Trophoblast cell (in vitro differentiated cells and primary cell): ENCODE measurements at regions not wholly inside any gene's neighbourhood (a gene's known extent, or its start where the extent isn't known, plus 50 kb on each side); places are given as distances from the start of the nearest gene placed in this dataset.

ENCODE experiments used
- DNase-seq, 2 donors: peaks; one replicate each; pipeline ENCODE4 v3.0.0-alpha.2; 2016
- H2AFZ ChIP-seq: 2 replicates; pipeline ENCODE4 v1.6.1; 2013; ENCODE audit warnings: low read length, moderate library complexity, mild to moderate bottlenecking; ENCODE audit not compliant: insufficient read depth, poor library complexity
- H2AK5ac ChIP-seq: 2 replicates; pipeline ENCODE4 v1.6.1; 2013; ENCODE audit warnings: mild to moderate bottlenecking, low read length
- H2BK120ac ChIP-seq: 2 replicates; pipeline ENCODE4 v1.6.1; 2013; ENCODE audit warnings: low read length, mild to moderate bottlenecking, moderate library complexity; ENCODE audit not compliant: insufficient read depth, poor library complexity
- H2BK12ac ChIP-seq: 2 replicates; pipeline ENCODE4 v1.6.1; 2013; ENCODE audit warnings: mild to moderate bottlenecking, low read length, moderate library complexity
- H2BK5ac ChIP-seq: 2 replicates; pipeline ENCODE4 v1.6.1; 2013; ENCODE audit warnings: low read length, low read depth, moderate library complexity, mild to moderate bottlenecking; ENCODE audit not compliant: poor library complexity
- H3K14ac ChIP-seq: 2 replicates; pipeline ENCODE4 v1.6.1; 2013; ENCODE audit warnings: mild to moderate bottlenecking, low read length
- H3K18ac ChIP-seq: 2 replicates; pipeline ENCODE4 v1.6.1; 2013; ENCODE audit warnings: mild to moderate bottlenecking, low read length
- H3K23ac ChIP-seq: 2 replicates; pipeline ENCODE4 v1.6.1; 2013; ENCODE audit warnings: low read length
- H3K27ac ChIP-seq: 2 replicates; pipeline ENCODE4 v1.5.1; 2013; ENCODE audit warnings: low read depth, mild to moderate bottlenecking, inconsistent platforms, low read length, moderate library complexity
- H3K27me3 ChIP-seq: 2 replicates; pipeline ENCODE4 v1.6.1; 2013; ENCODE audit warnings: inconsistent platforms, mild to moderate bottlenecking, low read length, moderate library complexity; ENCODE audit not compliant: insufficient read depth
- H3K36me3 ChIP-seq, 2 experiments: 1 replicate in 1 of 2; 2 replicates in 1 of 2; pipeline ENCODE4 v1.6.1; 2013; ENCODE audit warnings: low read length in 2 of 2, mild to moderate bottlenecking in 2 of 2, moderate library complexity in 1 of 2; ENCODE audit not compliant: insufficient read depth in 2 of 2, control insufficient read depth in 1 of 2
- H3K4ac ChIP-seq: 2 replicates; pipeline ENCODE4 v1.6.1; 2013; ENCODE audit warnings: low read depth, mild to moderate bottlenecking, low read length, moderate library complexity
- H3K4me1 ChIP-seq, 2 experiments: 1 replicate in 1 of 2; 2 replicates in 1 of 2; pipeline ENCODE4 v1.6.1; 2013; ENCODE audit warnings: low read length in 2 of 2, mild to moderate bottlenecking in 2 of 2, moderate library complexity in 1 of 2; ENCODE audit not compliant: insufficient read depth in 2 of 2, control insufficient read depth in 1 of 2
- H3K4me2 ChIP-seq: 2 replicates; pipeline ENCODE4 v1.6.1; 2013; ENCODE audit warnings: inconsistent platforms, mild to moderate bottlenecking, low read length, moderate library complexity
- H3K4me3 ChIP-seq: 2 replicates; pipeline ENCODE4 v1.5.1; 2013; ENCODE audit warnings: mild to moderate bottlenecking, low read depth, low read length, inconsistent platforms
- H3K79me1 ChIP-seq: one replicate; pipeline ENCODE4 v1.6.1; 2013; ENCODE audit warnings: low read length
- H3K79me2 ChIP-seq: 2 replicates; pipeline ENCODE4 v1.6.1; 2013; ENCODE audit warnings: low read length, mild to moderate bottlenecking; ENCODE audit not compliant: control insufficient read depth, insufficient read depth, poor library complexity
- H3K9ac ChIP-seq: 2 replicates; pipeline ENCODE4 v1.6.1; 2013; ENCODE audit warnings: mild to moderate bottlenecking, low read length
- H3K9me3 ChIP-seq: 2 replicates; pipeline ENCODE4 v1.6.1; 2013; ENCODE audit warnings: low read depth, mild to moderate bottlenecking, control low read depth, inconsistent platforms, low read length; ENCODE audit not compliant: insufficient read depth
- H4K12ac ChIP-seq: 2 replicates; pipeline ENCODE4 v1.6.1; 2013; ENCODE audit warnings: low read depth, mild to moderate bottlenecking, low read length, moderate library complexity
- H4K8ac ChIP-seq: 2 replicates; pipeline ENCODE4 v1.6.1; 2013; ENCODE audit warnings: low read depth, mild to moderate bottlenecking, low read length, moderate library complexity
- H4K91ac ChIP-seq: one replicate; pipeline ENCODE4 v1.6.1; 2013; ENCODE audit warnings: low read depth, mild to moderate bottlenecking, low read length, moderate library complexity
- WGBS: extraction: QIAGEN DNeasy Blood & Tissue Kit; methylation state at CpG from one replicate; pipeline ENCODE4 v1.1.7; 2013; ENCODE audit warnings: missing lambda C conversion rate; ENCODE audit not compliant: insufficient read length, insufficient coverage; ENCODE audit errors: extremely low coverage; 5-methylcytosine and 5-hydroxymethylcytosine counted together

DNA sequence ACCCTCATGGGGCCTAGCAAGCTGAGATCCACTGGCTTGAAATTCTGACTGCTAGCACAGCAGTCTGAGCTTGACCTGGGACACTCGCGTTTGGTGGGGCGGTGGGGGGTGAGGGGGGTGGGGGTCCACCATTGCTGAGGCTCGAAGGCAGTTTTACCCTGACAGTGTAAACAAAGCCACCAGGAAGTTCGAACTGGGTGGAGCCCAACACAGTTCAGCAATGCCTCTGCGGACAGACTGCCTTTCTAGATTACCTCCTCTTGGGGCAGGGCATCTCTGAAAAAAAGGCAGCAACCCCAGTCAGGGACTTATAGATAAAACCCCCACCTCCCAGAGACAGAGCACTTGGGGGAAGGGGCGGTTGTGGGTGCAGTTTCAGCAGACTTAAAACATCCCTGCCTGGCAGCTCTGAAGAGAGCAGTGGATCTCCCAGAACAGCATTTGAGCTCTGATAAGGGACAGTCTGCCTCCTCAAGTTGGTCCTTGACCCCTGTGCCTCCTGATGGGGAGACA is 149.7 kb upstream of the TANK start:
- H3K79me2 ChIP-seq, result no peaks in the 10 kb centered on the region
- no peaks in the 10 kb centered on the region for H3K79me1 ChIP-seq
- no peaks in the 10 kb centered on the region for H3K4me1 ChIP-seq
- WGBS, result no CpG with 5 or more reads among the region's 7 CpGs
- no peak overlapping the region for H2BK5ac ChIP-seq
- no peak overlapping the region for H3K18ac ChIP-seq
- H3K27ac ChIP-seq, result no peak overlapping the region
- no peak overlapping the region for H4K8ac ChIP-seq
- H3K36me3 ChIP-seq, result no peaks in the 10 kb centered on the region
- H3K4me3 ChIP-seq, result no peak overlapping the region
- no peak overlapping the region for H3K14ac ChIP-seq
- no peak for DNase-seq
- no peak overlapping the region for H3K23ac ChIP-seq
- H3K27me3 ChIP-seq, result no peaks in the 10 kb centered on the region
- H4K12ac ChIP-seq, result no peak overlapping the region
- H3K4ac ChIP-seq, result no peak overlapping the region
- no peak overlapping the region for H3K4me2 ChIP-seq
- no peak overlapping the region for H2BK12ac ChIP-seq
- no peak overlapping the region for H2AK5ac ChIP-seq
- H2AFZ ChIP-seq, result no peak overlapping the region
- no peaks in the 10 kb centered on the region for H3K9me3 ChIP-seq
- no peak overlapping the region for H3K9ac ChIP-seq
- no peak overlapping the region for H2BK120ac ChIP-seq
- H4K91ac ChIP-seq, result no peak overlapping the region

DNA sequence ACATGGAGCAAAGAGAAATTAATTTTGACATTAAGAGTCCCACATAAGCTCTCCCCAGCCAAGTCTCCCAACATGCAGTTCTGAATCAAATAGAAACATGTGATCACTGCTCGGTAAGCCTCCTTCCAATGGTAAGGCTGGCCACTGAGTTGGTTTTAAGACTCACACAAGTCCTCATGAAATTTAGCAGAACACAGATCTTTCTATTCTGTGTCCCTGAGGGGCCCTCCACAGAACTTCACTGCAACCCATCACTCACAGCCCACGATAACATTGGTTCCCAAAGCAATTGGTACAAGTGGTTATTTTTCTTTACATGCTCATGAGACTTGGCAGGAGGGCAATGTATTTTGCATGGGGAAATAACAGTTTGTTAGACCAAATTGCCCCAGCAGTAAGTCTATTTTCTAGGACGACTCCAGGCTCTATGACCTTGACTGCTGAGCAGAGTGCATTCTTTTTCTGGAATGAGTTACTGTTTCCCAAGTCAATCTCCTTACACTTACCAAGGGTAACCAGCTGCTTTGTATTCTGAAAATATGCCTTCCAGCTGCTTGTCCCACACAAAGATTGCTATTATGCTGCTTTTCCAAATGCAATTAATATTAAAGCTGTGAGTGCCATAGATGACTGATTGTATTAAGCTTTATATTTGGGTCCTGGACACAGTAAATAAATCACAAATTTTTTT is 142.3 kb upstream of the TANK start:
- no peaks in the 10 kb centered on the region for H3K79me2 ChIP-seq
- H3K36me3 ChIP-seq, result no peaks in the 10 kb centered on the region
- H3K27ac ChIP-seq, result no peak overlapping the region
- H3K9ac ChIP-seq, result no peak overlapping the region
- H2AK5ac ChIP-seq, result no peak overlapping the region
- no peak overlapping the region for H4K91ac ChIP-seq
- H3K9me3 ChIP-seq, result no peaks in the 10 kb centered on the region
- no peaks in the 10 kb centered on the region for H3K27me3 ChIP-seq
- no peak overlapping the region for H2BK120ac ChIP-seq
- no peak overlapping the region for H3K23ac ChIP-seq
- no peak for DNase-seq
- H3K4me3 ChIP-seq, result no peak overlapping the region
- H2BK5ac ChIP-seq, result no peak overlapping the region
- no peak overlapping the region for H2BK12ac ChIP-seq
- H4K8ac ChIP-seq, result no peak overlapping the region
- H3K18ac ChIP-seq, result no peak overlapping the region
- WGBS, result no CpG with 5 or more reads among the region's 3 CpGs
- H3K4me2 ChIP-seq, result no peak overlapping the region
- no peak overlapping the region for H3K4ac ChIP-seq
- no peaks in the 10 kb centered on the region for H3K4me1 ChIP-seq
- H3K79me1 ChIP-seq, result no peaks in the 10 kb centered on the region
- H3K14ac ChIP-seq, result no peak overlapping the region
- no peak overlapping the region for H2AFZ ChIP-seq
- H4K12ac ChIP-seq, result no peak overlapping the region

DNA sequence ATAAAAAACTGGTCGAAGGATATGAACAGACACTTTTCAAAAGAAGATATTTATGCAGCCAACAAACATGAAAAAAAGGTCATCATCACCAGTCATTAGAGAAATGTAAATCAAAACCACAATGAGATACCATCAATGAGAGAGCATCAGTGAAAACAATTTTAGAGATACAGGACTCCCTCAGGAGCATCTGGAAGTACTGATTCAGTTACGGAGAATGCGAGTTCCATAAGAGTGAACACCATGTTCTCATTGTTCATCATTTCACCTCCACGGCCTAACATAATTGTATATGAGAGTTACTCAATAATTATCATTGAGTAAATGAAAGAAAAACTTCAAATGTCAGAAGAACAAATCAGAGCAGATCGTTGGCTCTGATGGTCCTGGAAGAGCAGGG is 140.9 kb upstream of the TANK start:
- Histone ChIP-seq H3K4me3 (no peak overlapping the region), H2AK5ac (no peak overlapping the region), H2BK120ac (no peak overlapping the region), H3K79me1 (no peaks in the 10 kb centered on the region), H3K23ac (no peak overlapping the region), H3K4me1 (no peaks in the 10 kb centered on the region), H2BK12ac (no peak overlapping the region), H2BK5ac (no peak overlapping the region), H4K91ac (no peak overlapping the region), H3K18ac (no peak overlapping the region), H3K27me3 (no peaks in the 10 kb centered on the region), H2AFZ (no peak overlapping the region), H3K27ac (no peak overlapping the region), H3K4me2 (no peak overlapping the region), H3K36me3 (no peaks in the 10 kb centered on the region), H3K9me3 (no peaks in the 10 kb centered on the region), H3K4ac (no peak overlapping the region), H4K8ac (no peak overlapping the region), H4K12ac (no peak overlapping the region), H3K79me2 (no peaks in the 10 kb centered on the region), H3K9ac (no peak overlapping the region), H3K14ac (no peak overlapping the region)
- DNase-seq, result no peak
- WGBS, result no CpG with 5 or more reads among the region's 5 CpGs

DNA sequence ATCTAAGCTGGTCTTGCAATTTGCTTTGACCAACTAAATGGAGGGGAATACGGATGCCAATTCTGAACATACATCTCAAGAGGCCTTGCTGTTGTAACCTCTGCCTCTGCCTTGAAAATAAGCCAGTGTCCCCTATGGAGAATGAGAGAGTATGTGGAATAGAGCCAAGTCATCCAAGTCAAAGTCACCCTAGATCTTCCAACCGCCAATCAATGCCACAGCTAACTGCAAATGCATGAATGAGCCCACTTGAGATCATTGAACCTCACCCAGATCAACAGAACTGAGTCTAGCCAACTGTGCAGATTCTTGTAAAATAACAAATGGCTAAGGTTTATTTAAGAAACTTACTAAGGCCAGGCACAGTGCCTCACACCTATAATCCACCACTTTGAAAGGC is 139.8 kb upstream of the TANK start:
- no peak overlapping the region for H4K12ac ChIP-seq
- no peak overlapping the region for H2AK5ac ChIP-seq
- H3K36me3 ChIP-seq, result no peaks in the 10 kb centered on the region
- H3K23ac ChIP-seq, result no peak overlapping the region
- DNase-seq, result no peak
- WGBS, result no CpG with 5 or more reads among the region's 2 CpGs
- H2BK120ac ChIP-seq, result no peak overlapping the region
- H3K4ac ChIP-seq, result no peak overlapping the region
- no peaks in the 10 kb centered on the region for H3K9me3 ChIP-seq
- H3K79me1 ChIP-seq, result no peaks in the 10 kb centered on the region
- no peak overlapping the region for H3K4me3 ChIP-seq
- H3K4me1 ChIP-seq, result no peaks in the 10 kb centered on the region
- H4K91ac ChIP-seq, result no peak overlapping the region
- H3K79me2 ChIP-seq, result no peaks in the 10 kb centered on the region
- no peak overlapping the region for H3K14ac ChIP-seq
- no peak overlapping the region for H3K9ac ChIP-seq
- H3K27ac ChIP-seq, result no peak overlapping the region
- H4K8ac ChIP-seq, result no peak overlapping the region
- no peak overlapping the region for H2BK5ac ChIP-seq
- H2AFZ ChIP-seq, result no peak overlapping the region
- no peak overlapping the region for H2BK12ac ChIP-seq
- no peaks in the 10 kb centered on the region for H3K27me3 ChIP-seq
- H3K4me2 ChIP-seq, result no peak overlapping the region
- no peak overlapping the region for H3K18ac ChIP-seq
